ENCODE measurements at regions not wholly inside any gene's neighbourhood (a gene's known extent, or its start where the extent isn't known, plus 50 kb on each side); places are given as distances from the start of the nearest gene placed in this dataset.

- intact Hi-C loops (cut with DNase I): no loop called here
- Histone ChIP-seq H3K36me3 (no peaks in the 10 kb centered on the region), H3K27me3 (no peaks in the 10 kb centered on the region), H3K4me3 (no peak overlapping the region), H3K4me1 (no peaks in the 10 kb centered on the region), H3K9me3 (no peaks in the 10 kb centered on the region), H3K27ac (no peak overlapping the region)
- DNase-seq (ENCODE audit: low spot score in 2 of 2): no peak
- TF ChIP-seq, protein P1, sequence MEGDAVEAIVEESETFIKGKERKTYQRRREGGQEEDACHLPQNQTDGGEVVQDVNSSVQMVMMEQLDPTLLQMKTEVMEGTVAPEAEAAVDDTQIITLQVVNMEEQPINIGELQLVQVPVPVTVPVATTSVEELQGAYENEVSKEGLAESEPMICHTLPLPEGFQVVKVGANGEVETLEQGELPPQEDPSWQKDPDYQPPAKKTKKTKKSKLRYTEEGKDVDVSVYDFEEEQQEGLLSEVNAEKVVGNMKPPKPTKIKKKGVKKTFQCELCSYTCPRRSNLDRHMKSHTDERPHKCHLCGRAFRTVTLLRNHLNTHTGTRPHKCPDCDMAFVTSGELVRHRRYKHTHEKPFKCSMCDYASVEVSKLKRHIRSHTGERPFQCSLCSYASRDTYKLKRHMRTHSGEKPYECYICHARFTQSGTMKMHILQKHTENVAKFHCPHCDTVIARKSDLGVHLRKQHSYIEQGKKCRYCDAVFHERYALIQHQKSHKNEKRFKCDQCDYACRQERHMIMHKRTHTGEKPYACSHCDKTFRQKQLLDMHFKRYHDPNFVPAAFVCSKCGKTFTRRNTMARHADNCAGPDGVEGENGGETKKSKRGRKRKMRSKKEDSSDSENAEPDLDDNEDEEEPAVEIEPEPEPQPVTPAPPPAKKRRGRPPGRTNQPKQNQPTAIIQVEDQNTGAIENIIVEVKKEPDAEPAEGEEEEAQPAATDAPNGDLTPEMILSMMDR (IDR thresholded peaks at IDR 0.05): no peak
Observed at GRCh38 chr3:154887869-154888268, 192.2 kb upstream of the MME start.

DNA sequence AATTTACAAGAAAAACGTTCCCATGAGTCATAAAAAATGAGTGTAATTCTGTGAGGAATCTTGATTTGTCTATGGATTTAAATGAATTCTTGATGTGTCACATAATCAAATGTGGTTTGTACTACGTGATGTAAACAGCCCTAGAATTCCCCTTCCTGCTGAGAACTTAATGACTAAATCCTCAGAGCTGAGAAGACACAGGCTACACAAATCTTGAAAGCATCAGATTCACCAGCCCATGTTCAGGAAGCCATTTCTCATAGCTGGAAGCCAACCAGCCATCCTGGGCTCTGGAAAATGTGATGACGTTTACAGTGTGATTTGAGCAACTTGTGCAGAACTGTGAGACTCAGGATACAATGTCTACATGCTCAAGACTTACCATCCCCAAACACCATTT lies 193.7 kb upstream of the MME start:
- TF ChIP-seq, protein P1 (IDR thresholded peaks at IDR 0.05): no peak
- Histone ChIP-seq H3K4me3 (no peak overlapping the region), H3K4me1 (no peaks in the 10 kb centered on the region), H3K9me3 (no peaks in the 10 kb centered on the region), H3K36me3 (no peaks in the 10 kb centered on the region), H3K27me3 (no peaks in the 10 kb centered on the region), H3K27ac (no peak overlapping the region)
- DNase-seq (ENCODE audit: low spot score in 2 of 2): peak in 1 of 2 donors; percentile 64
- intact Hi-C loops (cut with DNase I): no loop called here

GRCh38 chr3:154885418-154885817 lies 194.7 kb upstream of the MME start:
- intact Hi-C loops (cut with DNase I): no loop called here
- Histone ChIP-seq H3K27me3 (no peaks in the 10 kb centered on the region), H3K27ac (no peak overlapping the region), H3K4me1 (no peaks in the 10 kb centered on the region), H3K36me3 (no peaks in the 10 kb centered on the region), H3K9me3 (no peaks in the 10 kb centered on the region), H3K4me3 (no peak overlapping the region)
- TF ChIP-seq, protein P1 (IDR thresholded peaks at IDR 0.05): no peak
- DNase-seq (ENCODE audit: low spot score in 2 of 2): no peak

GRCh38 chr3:154884952-154885351 lies 195.2 kb upstream of the MME start:
- DNase-seq (ENCODE audit: low spot score in 2 of 2): no peak
- H3K4me3 ChIP-seq: no peak overlapping the region
- no peaks in the 10 kb centered on the region for H3K4me1 ChIP-seq
- no peaks in the 10 kb centered on the region for H3K36me3 ChIP-seq
- no peaks in the 10 kb centered on the region for H3K27me3 ChIP-seq
- TF ChIP-seq, protein P1 (IDR thresholded peaks at IDR 0.05): no peak
- intact Hi-C loops (cut with DNase I): no loop called here
- H3K27ac ChIP-seq: no peak overlapping the region
- H3K9me3 ChIP-seq: no peaks in the 10 kb centered on the region

DNA sequence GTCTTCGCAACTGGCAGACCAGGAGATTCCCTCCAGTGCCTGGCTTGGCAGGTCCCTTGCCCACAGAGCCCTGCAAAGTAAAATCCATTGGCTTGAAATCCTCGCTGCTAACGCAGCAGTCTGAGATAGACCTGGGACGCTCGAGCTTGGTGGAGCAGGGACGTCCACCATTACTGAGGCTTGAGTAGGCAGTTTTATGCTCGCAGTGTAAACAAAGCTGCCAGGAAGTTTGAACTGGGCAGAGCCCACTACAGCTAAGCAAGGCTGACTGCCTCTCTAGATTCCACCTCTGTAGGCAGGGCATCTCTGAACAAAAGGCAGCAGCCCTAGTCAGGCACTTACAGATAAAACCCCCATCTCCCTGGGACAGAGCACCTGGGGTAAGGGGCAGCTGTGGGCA lies 205.0 kb upstream of the MME start:
- Histone ChIP-seq H3K9me3 (no peaks in the 10 kb centered on the region), H3K36me3 (no peaks in the 10 kb centered on the region), H3K4me1 (no peaks in the 10 kb centered on the region), H3K4me3 (no peak overlapping the region), H3K27me3 (no peaks in the 10 kb centered on the region), H3K27ac (no peak overlapping the region)
- TF ChIP-seq, protein P1 (IDR thresholded peaks at IDR 0.05): no peak
- intact Hi-C loops (cut with DNase I): no loop called here
- no peak for DNase-seq (ENCODE audit: low spot score in 2 of 2)

GRCh38 chr3:154872696-154873095 lies 207.4 kb upstream of the MME start:
- no peak for DNase-seq (ENCODE audit: low spot score in 2 of 2)
- no peaks in the 10 kb centered on the region for H3K36me3 ChIP-seq
- intact Hi-C loops (cut with DNase I): no loop called here
- H3K4me3 ChIP-seq: no peak overlapping the region
- H3K9me3 ChIP-seq: no peaks in the 10 kb centered on the region
- no peak overlapping the region for H3K27ac ChIP-seq
- no peaks in the 10 kb centered on the region for H3K27me3 ChIP-seq
- no peaks in the 10 kb centered on the region for H3K4me1 ChIP-seq
- TF ChIP-seq, protein P1 (IDR thresholded peaks at IDR 0.05): no peak
